ENCODE measurements at regions not wholly inside any gene's neighbourhood (a gene's known extent, or its start where the extent isn't known, plus 50 kb on each side); places are given as distances from the start of the nearest gene placed in this dataset.
A peak's percentile ranks its signal among the peaks of the same experiment; 100 is the strongest.

DNA sequence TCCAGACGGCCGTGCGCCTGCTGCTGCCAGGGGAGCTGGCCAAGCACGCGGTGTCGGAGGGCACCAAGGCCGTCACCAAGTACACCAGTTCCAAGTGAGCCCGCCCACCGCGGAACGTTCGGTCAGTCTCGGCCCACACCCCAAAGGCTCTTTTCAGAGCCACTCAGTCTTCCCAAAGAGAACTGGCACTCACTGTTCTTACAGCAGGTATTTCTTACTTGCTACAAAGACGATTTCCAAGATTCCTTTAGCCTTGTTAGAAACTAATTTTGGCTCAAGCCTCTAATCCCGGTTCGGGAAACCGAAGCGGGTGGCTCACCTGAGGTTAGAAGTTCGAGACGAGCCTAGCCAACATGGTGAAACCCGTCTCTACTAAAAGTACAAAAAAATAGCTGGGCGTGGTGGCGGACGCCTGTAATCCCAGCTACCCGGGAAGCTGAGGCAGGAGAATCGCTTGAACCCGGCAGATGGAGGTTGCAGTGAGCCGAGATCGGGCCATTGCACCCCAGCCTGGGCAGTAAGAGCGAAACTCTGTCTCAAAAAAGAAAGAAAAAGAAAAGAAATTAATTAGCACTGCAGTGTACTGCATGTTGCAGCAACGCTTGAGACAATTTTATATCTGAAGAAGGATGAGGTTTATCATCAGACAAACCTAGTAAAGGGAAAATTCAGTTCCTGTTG, 73.1 kb downstream of the OR2B2 start:
- TF ChIP-seq, protein P1, sequence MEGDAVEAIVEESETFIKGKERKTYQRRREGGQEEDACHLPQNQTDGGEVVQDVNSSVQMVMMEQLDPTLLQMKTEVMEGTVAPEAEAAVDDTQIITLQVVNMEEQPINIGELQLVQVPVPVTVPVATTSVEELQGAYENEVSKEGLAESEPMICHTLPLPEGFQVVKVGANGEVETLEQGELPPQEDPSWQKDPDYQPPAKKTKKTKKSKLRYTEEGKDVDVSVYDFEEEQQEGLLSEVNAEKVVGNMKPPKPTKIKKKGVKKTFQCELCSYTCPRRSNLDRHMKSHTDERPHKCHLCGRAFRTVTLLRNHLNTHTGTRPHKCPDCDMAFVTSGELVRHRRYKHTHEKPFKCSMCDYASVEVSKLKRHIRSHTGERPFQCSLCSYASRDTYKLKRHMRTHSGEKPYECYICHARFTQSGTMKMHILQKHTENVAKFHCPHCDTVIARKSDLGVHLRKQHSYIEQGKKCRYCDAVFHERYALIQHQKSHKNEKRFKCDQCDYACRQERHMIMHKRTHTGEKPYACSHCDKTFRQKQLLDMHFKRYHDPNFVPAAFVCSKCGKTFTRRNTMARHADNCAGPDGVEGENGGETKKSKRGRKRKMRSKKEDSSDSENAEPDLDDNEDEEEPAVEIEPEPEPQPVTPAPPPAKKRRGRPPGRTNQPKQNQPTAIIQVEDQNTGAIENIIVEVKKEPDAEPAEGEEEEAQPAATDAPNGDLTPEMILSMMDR (IDR thresholded peaks at IDR 0.05; ENCODE audit: low read depth, low read length), result no peak
- TF ChIP-seq, protein P2, sequence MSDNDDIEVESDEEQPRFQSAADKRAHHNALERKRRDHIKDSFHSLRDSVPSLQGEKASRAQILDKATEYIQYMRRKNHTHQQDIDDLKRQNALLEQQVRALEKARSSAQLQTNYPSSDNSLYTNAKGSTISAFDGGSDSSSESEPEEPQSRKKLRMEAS (IDR thresholded peaks at IDR 0.05; ENCODE audit: low read depth, low read length), result no peak
- TF ChIP-seq POLR2A (IDR thresholded peaks at IDR 0.05; ENCODE audit: extremely low read depth, insufficient read length) (no peak), MYC (IDR thresholded peaks at IDR 0.05; ENCODE audit: low read depth, low read length) (no peak)
- H3K4me3 ChIP-seq (ENCODE audit: low read depth, low read length), result peak overlapping the region; percentile 93
- DNase-seq (ENCODE audit: low read depth), result peak; percentile 75

DNA sequence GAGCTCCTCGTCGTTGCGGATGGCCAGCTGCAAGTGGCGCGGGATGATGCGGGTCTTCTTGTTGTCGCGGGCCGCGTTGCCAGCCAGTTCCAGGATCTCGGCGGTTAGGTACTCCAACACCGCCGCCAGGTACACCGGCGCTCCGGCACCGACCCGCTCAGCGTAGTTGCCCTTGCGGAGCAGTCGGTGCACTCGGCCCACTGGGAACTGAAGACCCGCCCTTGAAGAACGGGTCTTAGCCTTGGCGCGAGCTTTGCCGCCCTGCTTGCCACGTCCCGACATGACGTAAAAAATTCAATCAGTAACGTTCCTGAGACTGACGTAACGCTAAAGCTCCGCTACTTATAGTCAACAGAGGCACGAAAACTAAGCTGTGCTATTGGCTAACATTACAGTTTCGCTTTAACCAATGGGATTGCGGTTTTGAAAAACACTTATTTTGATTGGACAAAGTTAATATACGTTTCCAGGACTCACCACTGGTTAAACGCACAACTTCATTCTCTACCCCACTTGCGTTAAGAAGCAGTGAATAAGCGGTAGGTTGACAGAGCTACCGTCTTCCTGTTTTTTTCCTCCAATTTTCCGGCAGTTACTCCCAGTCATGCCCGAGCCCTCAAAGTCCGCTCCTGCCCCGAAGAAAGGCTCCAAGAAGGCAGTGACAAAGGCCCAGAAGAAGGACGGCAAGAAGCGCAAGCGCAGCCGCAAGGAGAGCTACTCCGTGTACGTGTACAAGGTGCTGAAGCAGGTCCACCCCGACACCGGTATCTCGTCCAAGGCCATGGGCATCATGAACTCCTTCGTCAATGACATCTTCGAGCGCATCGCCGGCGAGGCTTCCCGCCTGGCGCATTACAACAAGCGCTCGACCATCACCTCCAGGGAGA, 73.9 kb downstream of the OR2B2 start:
- peak; percentile 99 for DNase-seq (ENCODE audit: low read depth)
- TF ChIP-seq MYC (IDR thresholded peaks at IDR 0.05; ENCODE audit: low read depth, low read length) (peak; percentile 70), POLR2A (IDR thresholded peaks at IDR 0.05; ENCODE audit: extremely low read depth, insufficient read length) (peak; percentile 77)
- TF ChIP-seq, protein P2 (IDR thresholded peaks at IDR 0.05; ENCODE audit: low read depth, low read length), result no peak
- peak overlapping the region; percentile 93 for H3K4me3 ChIP-seq (ENCODE audit: low read depth, low read length)

DNA sequence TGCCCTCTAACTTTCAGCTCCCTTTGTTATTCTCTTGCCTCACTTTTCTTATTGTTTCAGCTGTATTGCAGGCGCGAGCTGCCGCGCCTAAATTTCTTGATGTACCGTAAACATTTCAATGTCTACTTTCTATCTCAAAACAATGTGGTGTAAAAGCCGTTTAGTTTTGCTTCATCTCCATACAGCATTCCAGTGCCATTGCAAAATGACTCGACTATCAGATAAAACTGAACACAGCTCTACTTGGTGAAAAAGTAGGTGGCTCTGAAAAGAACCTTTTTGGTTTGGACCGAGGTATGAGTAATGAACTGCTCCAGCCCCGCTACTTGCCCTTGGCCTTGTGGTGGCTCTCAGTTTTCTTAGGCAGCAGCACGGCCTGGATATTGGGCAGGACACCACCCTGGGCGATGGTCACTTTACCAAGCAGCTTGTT, 74.6 kb downstream of the OR2B2 start:
- no peak for DNase-seq (ENCODE audit: low read depth)
- TF ChIP-seq MYC (IDR thresholded peaks at IDR 0.05; ENCODE audit: low read depth, low read length) (no peak), POLR2A (IDR thresholded peaks at IDR 0.05; ENCODE audit: extremely low read depth, insufficient read length) (no peak)
- TF ChIP-seq, protein P1 (IDR thresholded peaks at IDR 0.05; ENCODE audit: low read depth, low read length), result no peak
- TF ChIP-seq, protein P2 (IDR thresholded peaks at IDR 0.05; ENCODE audit: low read depth, low read length), result no peak

DNA sequence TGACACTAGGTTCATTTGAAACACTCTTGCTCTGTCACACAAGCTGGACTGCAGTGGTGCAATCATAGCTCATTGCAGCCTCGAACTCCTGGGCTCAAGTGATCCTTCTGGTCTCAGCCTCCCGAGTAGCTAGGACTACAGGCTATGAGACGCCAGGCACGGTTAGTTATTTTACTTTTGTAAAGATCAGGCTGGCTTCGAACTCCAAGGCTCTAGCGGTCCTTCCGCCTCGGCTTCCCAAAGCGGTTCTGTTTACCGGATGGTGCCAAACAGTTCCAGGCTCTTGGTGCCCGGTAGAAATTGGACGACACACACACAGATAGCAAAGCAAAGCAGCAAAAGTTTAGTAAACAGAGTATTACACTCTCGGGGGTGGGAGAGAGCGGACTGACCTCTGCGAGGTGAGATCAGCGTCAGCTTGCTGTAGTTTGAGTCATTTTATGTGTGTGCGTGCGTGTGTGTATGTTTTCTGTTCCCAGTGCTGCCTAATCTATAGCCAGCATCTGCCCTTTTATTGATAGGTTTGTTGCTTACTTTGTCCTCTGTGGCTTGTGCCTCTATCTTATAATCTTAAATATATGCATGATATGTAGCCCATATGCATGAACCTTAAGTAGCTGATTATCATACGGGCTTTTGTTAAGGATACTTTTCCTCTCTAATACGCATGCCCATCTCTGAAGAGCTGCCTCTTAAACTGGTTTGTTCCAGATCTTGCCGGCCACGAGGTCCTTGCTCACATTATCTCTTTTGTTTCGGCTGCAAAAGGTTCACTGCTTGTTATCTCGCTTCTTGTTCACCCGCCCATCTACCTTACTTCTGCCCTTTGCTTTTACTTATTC, 75.2 kb downstream of the OR2B2 start:
- TF ChIP-seq MYC (IDR thresholded peaks at IDR 0.05; ENCODE audit: low read depth, low read length), result peak; percentile 98
- TF ChIP-seq POLR2A (IDR thresholded peaks at IDR 0.05; ENCODE audit: extremely low read depth, insufficient read length), result peak; percentile 52
- TF ChIP-seq, protein P2 (IDR thresholded peaks at IDR 0.05; ENCODE audit: low read depth, low read length), result peak; percentile 96
- TF ChIP-seq, protein P1 (IDR thresholded peaks at IDR 0.05; ENCODE audit: low read depth, low read length), result no peak
- peak; percentile 92 for DNase-seq (ENCODE audit: low read depth)
- peak overlapping the region; percentile 93 for H3K4me3 ChIP-seq (ENCODE audit: low read depth, low read length)

More for the DNA sequence above, 74.6 kb downstream of the OR2B2 start:
- H3K4me3 ChIP-seq (ENCODE audit: low read depth, low read length), result peak overlapping the region; percentile 93

DNA sequence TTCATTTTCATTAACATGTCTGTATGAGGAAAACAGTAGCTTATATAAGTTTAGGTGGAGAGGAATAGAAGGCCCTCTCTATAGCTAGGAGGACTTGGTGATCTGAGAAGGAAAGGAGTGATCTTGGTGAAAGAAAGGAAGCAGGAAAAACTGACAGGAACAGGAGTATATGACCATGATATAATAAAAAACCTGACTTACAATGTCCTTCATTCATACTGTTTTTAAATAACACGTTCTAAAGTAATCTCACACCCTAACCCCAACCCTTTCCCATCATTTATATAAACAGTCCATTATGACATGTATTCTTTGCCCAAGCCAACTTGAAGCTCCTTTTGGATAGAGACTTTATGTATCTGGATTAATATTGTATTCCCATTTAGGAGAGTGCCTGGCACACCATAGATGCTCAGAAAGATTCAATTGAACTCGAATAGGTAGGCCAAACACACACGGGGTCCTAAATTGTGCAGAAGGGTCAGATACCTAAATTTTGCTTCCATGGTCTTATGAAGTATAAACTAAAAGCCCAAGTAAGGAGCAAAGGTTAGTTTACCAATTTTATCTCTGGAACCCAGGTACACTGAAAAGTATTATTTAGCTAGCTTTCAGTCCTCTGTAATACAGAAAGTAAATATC, 75.9 kb downstream of the OR2B2 start:
- peak; percentile 25 for DNase-seq (ENCODE audit: low read depth)
- H3K4me3 ChIP-seq (ENCODE audit: low read depth, low read length), result peak overlapping the region; percentile 93
- no peak for TF ChIP-seq POLR2A (IDR thresholded peaks at IDR 0.05; ENCODE audit: extremely low read depth, insufficient read length)
- TF ChIP-seq MYC (IDR thresholded peaks at IDR 0.05; ENCODE audit: low read depth, low read length), result no peak
- TF ChIP-seq, protein P2 (IDR thresholded peaks at IDR 0.05; ENCODE audit: low read depth, low read length), result no peak
- TF ChIP-seq, protein P1 (IDR thresholded peaks at IDR 0.05; ENCODE audit: low read depth, low read length), result no peak

All from NB4 (cell line).